OCI-LY3 (cell line): ENCODE measurements at regions not wholly inside any gene's neighbourhood (a gene's known extent, or its start where the extent isn't known, plus 50 kb on each side); places are given as distances from the start of the nearest gene placed in this dataset.

ENCODE experiments used
- H2AFZ ChIP-seq: fragments of 200-600, 300-600 bp; shearing (Covaris generic); 2 replicates; pipeline ENCODE4 v1.6.0; 2014; ENCODE audit warnings: antibody characterized with exemption, low read depth, low read length
- H3K27ac ChIP-seq: fragments of 200-600, 300-600 bp; sonication (generic); 2 replicates; pipeline ENCODE4 v1.5.1; 2014; ENCODE audit warnings: mild to moderate bottlenecking, low read length, moderate library complexity, mixed read lengths
- H3K27me3 ChIP-seq: fragments of 200-600, 300-600 bp; sonication (generic); 2 replicates; pipeline ENCODE4 v1.6.1; 2014; ENCODE audit warnings: low read depth, low read length, mixed read lengths
- H3K36me3 ChIP-seq: fragments of 200-600, 300-600 bp; sonication (generic); replicated peaks from 2 replicates; pipeline ENCODE3; 2014; ENCODE audit warnings: low read depth, low read length, mixed read lengths
- H3K4me1 ChIP-seq: fragments of 300-600, 200-600 bp; sonication (generic); 2 replicates; pipeline ENCODE4 v1.6.1; 2014; ENCODE audit warnings: low read length, mixed read lengths
- H3K4me2 ChIP-seq: fragments of 200-600, 300-600 bp; sonication (generic); 2 replicates; pipeline ENCODE4 v1.6.1; 2014; ENCODE audit warnings: low read length, mixed read lengths
- H3K4me3 ChIP-seq: fragments of 300-600, 200-600 bp; sonication (generic); 2 replicates; pipeline ENCODE4 v1.5.1; 2014; ENCODE audit warnings: antibody characterized with exemption, mild to moderate bottlenecking, low read length, moderate library complexity
- H3K79me2 ChIP-seq: fragments of 300-600, 200-600 bp; shearing (Covaris generic); 2 replicates; pipeline ENCODE4 v1.6.1; 2014; ENCODE audit warnings: mild to moderate bottlenecking, low read length, mixed read lengths
- H3K9ac ChIP-seq: fragments of 300-600, 200-600 bp; shearing (Covaris generic); 2 replicates; pipeline ENCODE4 v1.6.0; 2014; ENCODE audit warnings: mild to moderate bottlenecking, low read length, moderate library complexity
- H3K9me3 ChIP-seq: fragments of 200-600, 300-600 bp; shearing (Covaris generic); 2 replicates; pipeline ENCODE4 v1.6.1; 2014; ENCODE audit warnings: low read length, mixed read lengths; ENCODE audit not compliant: insufficient read depth
- H4K20me1 ChIP-seq: fragments of 200-600, 300-600 bp; sonication (generic); 2 replicates; pipeline ENCODE4 v1.6.1; 2016; ENCODE audit warnings: low read length, mixed read lengths; ENCODE audit not compliant: insufficient read depth
- CTCF ChIP-seq: fragments of 200-600, 300-600 bp; sonication (generic); IDR thresholded peaks from 2 replicates; pipeline ENCODE4 v1.5.1; 2014; ENCODE audit warnings: antibody characterized with exemption, low read length, low read depth
- EZH2phosphoT487 ChIP-seq: fragments of 200-600 bp; shearing (Covaris generic); IDR thresholded peaks from 2 replicates; pipeline ENCODE4 v1.6.1; 2018; ENCODE audit warnings: antibody characterized with exemption, mixed run types, low read depth

DNA sequence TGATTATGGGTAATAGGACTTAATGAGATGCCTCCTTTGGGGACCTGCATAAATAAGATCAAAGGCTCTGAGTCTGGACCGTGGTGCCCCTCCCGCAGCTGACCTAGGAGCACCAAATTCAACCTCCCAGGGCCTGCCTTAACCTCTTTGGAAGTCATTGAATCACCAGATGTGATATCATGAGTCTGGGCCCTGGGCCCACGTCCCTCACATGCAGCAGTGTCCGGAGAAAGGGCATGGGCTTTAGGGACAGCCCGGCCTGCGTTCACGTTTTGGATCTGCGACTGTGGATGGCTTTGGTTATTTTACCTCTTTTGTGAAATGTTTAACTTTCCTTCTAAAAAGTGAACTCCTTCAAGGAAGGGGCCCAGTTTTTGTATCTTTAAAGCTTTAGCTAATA lies 220.0 kb upstream of the KLF6 start:
- Histone ChIP-seq H3K79me2 (no peaks in the 10 kb centered on the region), H3K27ac (no peak overlapping the region), H3K4me3 (no peak overlapping the region), H3K27me3 (no peaks in the 10 kb centered on the region), H4K20me1 (no peaks in the 10 kb centered on the region), H3K9ac (no peak overlapping the region), H3K9me3 (no peaks in the 10 kb centered on the region), H2AFZ (no peak overlapping the region), H3K36me3 (no peaks in the 10 kb centered on the region), H3K4me2 (no peak overlapping the region), H3K4me1 (no peaks in the 10 kb centered on the region; the same call in 1 of the 2 replicates)
- TF ChIP-seq EZH2phosphoT487: no peak
- TF ChIP-seq CTCF: no peak

DNA sequence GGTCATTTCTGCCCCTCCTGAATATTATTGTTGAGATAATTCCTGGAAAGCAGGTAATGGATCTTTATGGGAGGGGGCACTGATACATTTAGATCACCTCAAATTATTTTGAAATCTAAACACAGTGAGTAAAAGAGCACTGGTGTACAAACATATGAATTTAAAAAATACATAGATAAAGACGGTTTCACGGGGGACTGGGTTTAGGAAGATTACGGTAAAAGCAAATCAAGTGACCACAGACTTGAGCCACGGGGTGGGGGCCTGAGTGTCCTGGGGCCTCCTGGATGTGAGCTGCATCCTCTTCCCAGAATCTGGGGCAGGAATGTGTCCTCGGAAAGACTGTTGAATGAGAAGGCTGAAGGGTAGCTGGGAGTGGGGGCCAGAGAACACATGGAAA lies 219.1 kb upstream of the KLF6 start:
- H3K27ac ChIP-seq: no peak overlapping the region
- H3K4me2 ChIP-seq: no peak overlapping the region
- no peaks in the 10 kb centered on the region; the same call in 1 of the 2 replicates for H3K4me1 ChIP-seq
- no peaks in the 10 kb centered on the region for H3K9me3 ChIP-seq
- H3K36me3 ChIP-seq: no peaks in the 10 kb centered on the region
- no peak overlapping the region for H2AFZ ChIP-seq
- TF ChIP-seq EZH2phosphoT487 (no peak), CTCF (no peak)
- H3K27me3 ChIP-seq: no peaks in the 10 kb centered on the region
- H4K20me1 ChIP-seq: no peaks in the 10 kb centered on the region
- H3K9ac ChIP-seq: no peak overlapping the region
- H3K4me3 ChIP-seq: no peak overlapping the region
- H3K79me2 ChIP-seq: no peaks in the 10 kb centered on the region

DNA sequence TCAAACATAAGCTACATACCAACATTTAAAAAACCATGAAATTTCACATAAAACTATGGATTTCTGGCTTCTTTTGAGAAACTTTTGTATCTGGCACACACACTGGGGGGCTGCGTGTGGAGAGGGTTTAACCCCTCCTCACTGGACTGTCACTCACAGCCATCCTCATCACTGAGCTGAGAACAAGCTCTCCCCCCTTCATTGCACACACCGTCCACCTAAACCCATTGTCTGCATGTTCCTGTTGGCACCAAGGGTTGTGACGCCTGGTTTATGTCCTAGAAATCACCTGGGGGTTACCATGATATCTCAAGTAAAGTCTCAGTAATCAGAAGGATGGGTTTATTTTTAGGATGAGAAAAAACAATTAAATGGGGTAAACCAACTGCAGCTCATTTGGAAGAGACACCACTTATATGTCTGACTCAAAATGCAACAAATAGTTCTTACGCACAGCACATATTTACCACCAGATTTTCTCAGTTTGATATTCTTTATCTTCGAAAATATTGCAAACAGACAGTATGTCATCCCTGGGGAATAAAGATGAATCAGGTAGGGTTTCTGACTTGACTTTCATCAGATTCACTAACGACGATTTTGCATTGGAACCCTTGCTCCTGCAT lies 218.5 kb upstream of the KLF6 start:
- no peak overlapping the region for H3K27ac ChIP-seq

GRCh38 chr10:4001811-4002210 lies 216.8 kb upstream of the KLF6 start:
- no peak overlapping the region for H3K4me2 ChIP-seq
- H3K27ac ChIP-seq: no peak overlapping the region
- no peak overlapping the region for H2AFZ ChIP-seq
- H3K4me1 ChIP-seq: no peaks in the 10 kb centered on the region; the same call in 1 of the 2 replicates
- H3K9me3 ChIP-seq: no peaks in the 10 kb centered on the region
- no peaks in the 10 kb centered on the region for H3K36me3 ChIP-seq
- no peaks in the 10 kb centered on the region for H4K20me1 ChIP-seq
- H3K79me2 ChIP-seq: no peaks in the 10 kb centered on the region
- H3K4me3 ChIP-seq: no peak overlapping the region
- TF ChIP-seq EZH2phosphoT487 (no peak), CTCF (no peak)
- H3K27me3 ChIP-seq: no peaks in the 10 kb centered on the region
- H3K9ac ChIP-seq: no peak overlapping the region

More for the DNA sequence above, 218.5 kb upstream of the KLF6 start:
- Histone ChIP-seq H3K9me3 (no peaks in the 10 kb centered on the region), H3K36me3 (no peaks in the 10 kb centered on the region), H2AFZ (no peak overlapping the region), H3K27me3 (no peaks in the 10 kb centered on the region), H3K4me2 (no peak overlapping the region), H3K4me3 (no peak overlapping the region), H3K4me1 (no peaks in the 10 kb centered on the region; the same call in 1 of the 2 replicates), H3K9ac (no peak overlapping the region), H3K79me2 (no peaks in the 10 kb centered on the region), H4K20me1 (no peaks in the 10 kb centered on the region)
- TF ChIP-seq CTCF (no peak), EZH2phosphoT487 (no peak)
